OCI-LY7 (cell line): ENCODE measurements at regions not wholly inside any gene's neighbourhood (a gene's known extent, or its start where the extent isn't known, plus 50 kb on each side); places are given as distances from the start of the nearest gene placed in this dataset.

Source experiments
- EZH2phosphoT487 ChIP-seq: fragments of 200-600 bp; sonication (generic); IDR thresholded peaks from 2 replicates; pipeline ENCODE4 v1.6.1; 2018; ENCODE audit warnings: low read depth, borderline replicate concordance, mild to moderate bottlenecking, mixed run types, antibody characterized with exemption, low read length, moderate library complexity, mixed read lengths
- TF ChIP-seq, protein P1 (sequence below): fragments of 200-600 bp; sonication (generic); conservative IDR thresholded peaks from 2 replicates; pipeline ENCODE4 v1.5.1; 2014; ENCODE audit warnings: mild to moderate bottlenecking, antibody characterized with exemption, low read length, moderate library complexity, mixed read lengths

DNA sequence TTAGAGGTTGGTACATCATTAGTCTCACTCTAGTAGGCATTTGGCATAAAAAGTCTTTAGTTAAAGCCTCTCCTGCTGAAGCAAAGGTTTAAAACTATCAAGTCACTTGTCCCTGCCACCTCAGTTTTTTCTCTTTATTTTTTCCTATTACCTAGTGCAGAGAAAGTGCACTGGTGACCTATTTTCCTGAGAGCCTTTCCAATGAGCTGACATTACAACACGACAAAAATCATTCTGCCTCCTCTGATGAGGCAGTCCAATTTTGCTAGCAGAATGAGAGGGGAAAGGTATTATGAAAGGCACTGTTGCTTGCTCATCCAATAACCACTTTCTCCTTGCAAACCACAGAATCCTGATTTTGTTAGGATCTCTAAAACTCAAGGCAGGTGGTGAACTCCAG, 73.3 kb upstream of the SGK1 start:
- TF ChIP-seq, protein P1, sequence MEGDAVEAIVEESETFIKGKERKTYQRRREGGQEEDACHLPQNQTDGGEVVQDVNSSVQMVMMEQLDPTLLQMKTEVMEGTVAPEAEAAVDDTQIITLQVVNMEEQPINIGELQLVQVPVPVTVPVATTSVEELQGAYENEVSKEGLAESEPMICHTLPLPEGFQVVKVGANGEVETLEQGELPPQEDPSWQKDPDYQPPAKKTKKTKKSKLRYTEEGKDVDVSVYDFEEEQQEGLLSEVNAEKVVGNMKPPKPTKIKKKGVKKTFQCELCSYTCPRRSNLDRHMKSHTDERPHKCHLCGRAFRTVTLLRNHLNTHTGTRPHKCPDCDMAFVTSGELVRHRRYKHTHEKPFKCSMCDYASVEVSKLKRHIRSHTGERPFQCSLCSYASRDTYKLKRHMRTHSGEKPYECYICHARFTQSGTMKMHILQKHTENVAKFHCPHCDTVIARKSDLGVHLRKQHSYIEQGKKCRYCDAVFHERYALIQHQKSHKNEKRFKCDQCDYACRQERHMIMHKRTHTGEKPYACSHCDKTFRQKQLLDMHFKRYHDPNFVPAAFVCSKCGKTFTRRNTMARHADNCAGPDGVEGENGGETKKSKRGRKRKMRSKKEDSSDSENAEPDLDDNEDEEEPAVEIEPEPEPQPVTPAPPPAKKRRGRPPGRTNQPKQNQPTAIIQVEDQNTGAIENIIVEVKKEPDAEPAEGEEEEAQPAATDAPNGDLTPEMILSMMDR = no peak
- TF ChIP-seq EZH2phosphoT487 = no peak
